ENCODE measurements at regions not wholly inside any gene's neighbourhood (a gene's known extent, or its start where the extent isn't known, plus 50 kb on each side); places are given as distances from the start of the nearest gene placed in this dataset.

DNA sequence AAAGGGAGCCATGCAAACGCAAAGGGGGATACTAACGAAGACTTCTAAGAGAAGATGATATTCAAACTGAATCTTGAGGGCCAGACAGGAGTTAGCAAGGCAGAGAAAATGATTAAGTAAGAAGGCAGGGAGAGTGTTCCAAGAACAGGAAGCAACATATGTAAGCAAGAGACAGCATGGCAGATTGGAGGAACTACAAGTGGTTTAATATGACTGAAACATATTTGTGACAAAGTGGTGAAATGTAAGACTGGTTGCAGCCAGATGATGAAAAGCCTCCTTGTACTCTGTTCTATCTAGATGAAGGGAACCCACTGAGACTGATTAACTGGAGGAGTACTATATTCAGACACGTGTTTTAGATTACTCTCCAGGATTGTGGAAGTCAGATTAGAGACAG is 116.6 kb upstream of the DIAPH2 start:
- intact Hi-C loops (cut with micrococcal nuclease) = no loop called here
- H3K27ac ChIP-seq (ENCODE audit: low read length) = no peak overlapping the region
- TF ChIP-seq EZH2phosphoT487 (IDR thresholded peaks at IDR 0.05; ENCODE audit: borderline replicate concordance, low read length) = no peak
- no peak overlapping the region for H2AFZ ChIP-seq (ENCODE audit: low read length)
- ChIA-PET POLR2A (ENCODE audit: unreplicated experiment) (no interaction called here), CTCF (no interaction called here)
- peaks cover 7% of the 10 kb centered on the region; the same call in 1 of the 2 replicates for H3K4me1 ChIP-seq (ENCODE audit: insufficient read depth, low read length)
- DNase-seq (no peak), ATAC-seq (no peak)
- no peak overlapping the region for H3K4me3 ChIP-seq (ENCODE audit: low read length)
- no peaks in the 10 kb centered on the region for H3K79me2 ChIP-seq (ENCODE audit: low read length)
- no peaks in the 10 kb centered on the region for H3K9me3 ChIP-seq (ENCODE audit: low read length)
- no peaks in the 10 kb centered on the region for H3K9me2 ChIP-seq (replicated peaks; ENCODE audit: low read length)
- no peaks in the 10 kb centered on the region for H3K27me3 ChIP-seq (ENCODE audit: low read length)
- H3F3A ChIP-seq (ENCODE audit: low read length, unreplicated experiment) = no peaks in the 10 kb centered on the region
- no peaks in the 10 kb centered on the region for H4K20me1 ChIP-seq (ENCODE audit: low read length)
- H3K36me3 ChIP-seq (ENCODE audit: low read depth, low read length) = no peaks in the 10 kb centered on the region
- H3K9ac ChIP-seq (ENCODE audit: low read length) = no peak overlapping the region
- no peak overlapping the region for H3K4me2 ChIP-seq (ENCODE audit: low read length)
- BruUV-seq (replicated peaks) = no TSS peak

DNA sequence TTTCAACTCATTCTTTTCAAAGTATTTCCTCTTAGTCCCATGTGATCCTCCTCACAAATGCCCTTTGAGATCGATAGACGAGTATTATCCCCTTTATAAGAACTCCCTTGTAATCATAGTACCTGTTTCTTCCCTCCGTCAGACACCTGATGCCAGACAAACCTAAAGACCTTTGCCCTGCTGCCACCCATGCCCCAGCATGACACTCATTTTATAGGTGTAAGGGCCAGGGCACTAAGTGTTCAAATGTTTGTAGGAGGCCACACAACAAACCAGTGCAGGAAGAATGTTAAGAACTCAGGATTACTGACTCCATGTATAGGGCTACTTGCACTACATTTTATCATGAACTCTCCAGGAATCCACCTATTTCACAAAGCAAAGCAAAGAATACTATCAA is 115.6 kb upstream of the DIAPH2 start:
- Histone ChIP-seq H3K9me2 (replicated peaks; ENCODE audit: low read length) (no peaks in the 10 kb centered on the region), H3K4me1 (ENCODE audit: insufficient read depth, low read length) (no peaks in the 10 kb centered on the region), H3K27ac (ENCODE audit: low read length) (no peak overlapping the region), H2AFZ (ENCODE audit: low read length) (no peak overlapping the region), H3K36me3 (ENCODE audit: low read depth, low read length) (no peaks in the 10 kb centered on the region), H3K4me3 (ENCODE audit: low read length) (no peak overlapping the region), H3F3A (ENCODE audit: low read length, unreplicated experiment) (no peaks in the 10 kb centered on the region), H3K79me2 (ENCODE audit: low read length) (no peaks in the 10 kb centered on the region), H4K20me1 (ENCODE audit: low read length) (no peaks in the 10 kb centered on the region), H3K27me3 (ENCODE audit: low read length) (no peaks in the 10 kb centered on the region), H3K9ac (ENCODE audit: low read length) (no peak overlapping the region), H3K9me3 (ENCODE audit: low read length) (no peaks in the 10 kb centered on the region), H3K4me2 (ENCODE audit: low read length) (no peak overlapping the region)
- DNase-seq (no peak), ATAC-seq (no peak)
- ChIA-PET CTCF (no interaction called here), POLR2A (ENCODE audit: unreplicated experiment) (no interaction called here)
- intact Hi-C loops (cut with micrococcal nuclease) = no loop called here
- TF ChIP-seq EZH2phosphoT487 (IDR thresholded peaks at IDR 0.05; ENCODE audit: borderline replicate concordance, low read length) (no peak), EZH2 (IDR thresholded peaks at IDR 0.05; ENCODE audit: low read length, unreplicated experiment) (no peak)
- TF ChIP-seq, protein P1, sequence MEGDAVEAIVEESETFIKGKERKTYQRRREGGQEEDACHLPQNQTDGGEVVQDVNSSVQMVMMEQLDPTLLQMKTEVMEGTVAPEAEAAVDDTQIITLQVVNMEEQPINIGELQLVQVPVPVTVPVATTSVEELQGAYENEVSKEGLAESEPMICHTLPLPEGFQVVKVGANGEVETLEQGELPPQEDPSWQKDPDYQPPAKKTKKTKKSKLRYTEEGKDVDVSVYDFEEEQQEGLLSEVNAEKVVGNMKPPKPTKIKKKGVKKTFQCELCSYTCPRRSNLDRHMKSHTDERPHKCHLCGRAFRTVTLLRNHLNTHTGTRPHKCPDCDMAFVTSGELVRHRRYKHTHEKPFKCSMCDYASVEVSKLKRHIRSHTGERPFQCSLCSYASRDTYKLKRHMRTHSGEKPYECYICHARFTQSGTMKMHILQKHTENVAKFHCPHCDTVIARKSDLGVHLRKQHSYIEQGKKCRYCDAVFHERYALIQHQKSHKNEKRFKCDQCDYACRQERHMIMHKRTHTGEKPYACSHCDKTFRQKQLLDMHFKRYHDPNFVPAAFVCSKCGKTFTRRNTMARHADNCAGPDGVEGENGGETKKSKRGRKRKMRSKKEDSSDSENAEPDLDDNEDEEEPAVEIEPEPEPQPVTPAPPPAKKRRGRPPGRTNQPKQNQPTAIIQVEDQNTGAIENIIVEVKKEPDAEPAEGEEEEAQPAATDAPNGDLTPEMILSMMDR (conservative IDR thresholded peaks at IDR 0.05; ENCODE audit: low read depth, low read length) = no peak
- BruUV-seq (replicated peaks) = no TSS peak

DNA sequence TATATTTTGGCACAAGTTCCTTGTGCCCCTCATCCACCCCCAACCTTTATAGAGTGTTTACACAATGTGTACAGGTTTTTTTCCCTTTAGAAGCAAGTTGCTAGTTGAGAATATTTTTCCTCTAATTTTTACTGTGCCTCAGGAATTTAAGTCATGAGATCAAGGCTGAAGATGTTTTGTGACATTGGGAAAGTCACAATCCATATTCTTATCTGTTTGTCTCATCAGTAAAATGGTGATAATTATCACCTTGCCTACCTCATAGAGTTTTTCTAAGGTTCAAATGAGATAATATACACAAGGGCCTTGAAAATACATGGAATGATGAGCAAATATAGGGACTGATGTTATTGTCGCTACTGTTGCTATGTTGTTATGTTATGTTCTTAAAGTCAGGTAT is 109.6 kb upstream of the DIAPH2 start:
- Histone ChIP-seq H3K9me2 (replicated peaks; ENCODE audit: low read length) (no peaks in the 10 kb centered on the region), H3K27ac (ENCODE audit: low read length) (no peak overlapping the region), H3K9ac (ENCODE audit: low read length) (no peak overlapping the region), H3F3A (ENCODE audit: low read length, unreplicated experiment) (no peaks in the 10 kb centered on the region), H3K27me3 (ENCODE audit: low read length) (no peaks in the 10 kb centered on the region), H3K36me3 (ENCODE audit: low read depth, low read length) (no peaks in the 10 kb centered on the region), H3K9me3 (ENCODE audit: low read length) (no peaks in the 10 kb centered on the region), H3K4me3 (ENCODE audit: low read length) (no peak overlapping the region), H3K4me2 (ENCODE audit: low read length) (no peak overlapping the region), H3K79me2 (ENCODE audit: low read length) (no peaks in the 10 kb centered on the region), H2AFZ (ENCODE audit: low read length) (no peak overlapping the region), H4K20me1 (ENCODE audit: low read length) (no peaks in the 10 kb centered on the region), H3K4me1 (ENCODE audit: insufficient read depth, low read length) (no peaks in the 10 kb centered on the region)
- BruUV-seq (replicated peaks) = no TSS peak
- TF ChIP-seq EZH2phosphoT487 (IDR thresholded peaks at IDR 0.05; ENCODE audit: borderline replicate concordance, low read length) (no peak), EZH2 (IDR thresholded peaks at IDR 0.05; ENCODE audit: low read length, unreplicated experiment) (no peak)
- TF ChIP-seq, protein P1 (conservative IDR thresholded peaks at IDR 0.05; ENCODE audit: low read depth, low read length) = no peak
- intact Hi-C loops (cut with micrococcal nuclease) = no loop called here
- POLR2A ChIA-PET (ENCODE audit: unreplicated experiment) = no interaction called here
- ATAC-seq = no peak
- CTCF ChIA-PET = no interaction called here
- DNase-seq = no peak
